ENCODE measurements at regions not wholly inside any gene's neighbourhood (a gene's known extent, or its start where the extent isn't known, plus 50 kb on each side); places are given as distances from the start of the nearest gene placed in this dataset.

- TF ChIP-seq ZNF274 (IDR thresholded peaks at IDR 0.05; ENCODE audit: low read depth, low read length) = no peak
- no peak for TF ChIP-seq YY1 (IDR thresholded peaks at IDR 0.05; ENCODE audit: insufficient read depth, insufficient read length)
- TF ChIP-seq SUZ12 (IDR thresholded peaks at IDR 0.05; ENCODE audit: extremely low read depth, insufficient read depth, insufficient read length) = no peak
Measured at GRCh38 chr18:10160251-10160650, 246.4 kb downstream of the VAPA start.
